ENCODE measurements at regions not wholly inside any gene's neighbourhood (a gene's known extent, or its start where the extent isn't known, plus 50 kb on each side); places are given as distances from the start of the nearest gene placed in this dataset.
"Not testable (repeated sequence)": the region's sequence is repeated elsewhere in the genome, so short reads cannot be mapped to it uniquely, and the experiment has no call there.

DNA sequence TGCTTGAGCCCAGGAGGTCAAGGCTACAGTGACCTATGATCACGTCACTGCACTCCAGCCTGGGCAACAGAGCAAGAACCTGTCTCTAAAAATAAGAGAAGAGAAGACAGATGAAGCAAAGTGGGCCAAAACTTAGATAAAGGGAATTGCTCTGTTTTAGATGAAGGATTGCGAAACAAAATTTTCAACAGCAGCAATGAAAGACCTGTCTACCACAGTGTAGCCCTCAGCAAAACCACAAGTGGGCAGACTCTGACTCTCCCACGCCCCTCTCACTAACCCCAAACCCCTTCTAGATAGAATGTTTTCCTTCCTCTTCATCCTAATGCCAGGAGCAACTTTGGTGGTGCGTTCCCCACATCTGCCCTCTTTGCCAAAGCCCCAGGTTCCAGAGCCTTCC, 105.6 kb upstream of the ALDH3B2 start:
- Histone ChIP-seq H3K4me3 (ENCODE audit: low read length in 3 of 3) (no peak overlapping the region), H3K4me1 (ENCODE audit: control insufficient read depth in 2 of 3, insufficient read depth in 2 of 3, low read depth in 1 of 3, low read length in 3 of 3) (no peaks in the 10 kb centered on the region), H3K27me3 (ENCODE audit: control insufficient read depth, insufficient read depth, low read length) (no peaks in the 10 kb centered on the region), H3K27ac (ENCODE audit: low read depth in 2 of 2, low read length in 2 of 2) (no peak overlapping the region), H3K36me3 (ENCODE audit: control insufficient read depth in 2 of 3, insufficient read depth in 3 of 3, low read length in 3 of 3) (no peaks in the 10 kb centered on the region), H3K9me3 (ENCODE audit: control insufficient read depth in 2 of 3, insufficient read depth in 1 of 3, low read length in 3 of 3) (no peaks in the 10 kb centered on the region), H3K9ac (ENCODE audit: low read length in 3 of 3) (no peak overlapping the region)
- DNase-seq (no peak), FAIRE-seq (no peak)
- intact Hi-C loops (cut with DNase I) = no loop called here
- TF ChIP-seq CTCF (IDR thresholded peaks at IDR 0.05; ENCODE audit: borderline replicate concordance, extremely low read depth, insufficient read depth) = no peak

DNA sequence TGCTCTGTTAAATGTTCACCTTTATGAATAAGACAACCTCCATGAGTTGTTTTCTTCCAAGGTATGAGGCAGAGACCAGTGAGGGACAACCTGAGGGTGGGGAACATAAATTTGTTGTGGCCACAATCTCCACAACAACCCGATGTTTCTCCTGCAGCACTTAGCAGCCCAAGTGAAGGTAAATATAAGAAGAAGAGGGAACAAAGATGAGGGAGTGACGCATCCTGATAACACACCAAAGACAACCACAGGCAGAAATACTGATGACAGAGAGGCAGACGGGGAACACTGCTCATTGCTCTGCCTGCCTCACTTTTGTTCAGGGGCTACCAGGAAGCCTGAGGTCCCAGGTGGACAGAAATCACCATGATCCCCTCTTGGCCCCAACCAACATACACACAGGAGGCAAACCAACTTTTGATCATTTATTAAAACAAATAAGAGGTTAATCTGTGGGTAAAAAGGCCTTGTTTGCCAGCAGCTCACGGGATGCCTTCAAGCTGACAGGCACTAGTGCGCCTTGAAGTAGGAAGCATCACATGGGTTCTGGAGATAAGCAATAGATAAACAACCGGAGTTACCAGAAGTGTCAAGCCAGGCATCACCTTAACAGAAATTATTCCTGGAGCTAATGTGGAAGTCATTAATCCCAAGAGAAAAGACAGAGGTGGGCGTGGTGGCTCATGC, 104.9 kb upstream of the ALDH3B2 start:
- FAIRE-seq; H3K9ac ChIP-seq (ENCODE audit: low read length in 3 of 3); H3K27ac ChIP-seq (ENCODE audit: low read depth in 2 of 2, low read length in 2 of 2); DNase-seq; intact Hi-C loops (cut with DNase I); H3K4me1 ChIP-seq (ENCODE audit: control insufficient read depth in 2 of 3, insufficient read depth in 2 of 3, low read depth in 1 of 3, low read length in 3 of 3); H3K4me3 ChIP-seq (ENCODE audit: low read length in 3 of 3); H3K27me3 ChIP-seq (ENCODE audit: control insufficient read depth, insufficient read depth, low read length); H3K9me3 ChIP-seq (ENCODE audit: control insufficient read depth in 2 of 3, insufficient read depth in 1 of 3, low read length in 3 of 3); H3K36me3 ChIP-seq (ENCODE audit: control insufficient read depth in 2 of 3, insufficient read depth in 3 of 3, low read length in 3 of 3): not testable (repeated sequence)

- Histone ChIP-seq H3K27me3 (ENCODE audit: control insufficient read depth, insufficient read depth, low read length) (no peaks in the 10 kb centered on the region), H3K36me3 (ENCODE audit: control insufficient read depth in 2 of 3, insufficient read depth in 3 of 3, low read length in 3 of 3) (no peaks in the 10 kb centered on the region), H3K4me1 (ENCODE audit: control insufficient read depth in 2 of 3, insufficient read depth in 2 of 3, low read depth in 1 of 3, low read length in 3 of 3) (no peaks in the 10 kb centered on the region), H3K9ac (ENCODE audit: low read length in 3 of 3) (no peak overlapping the region), H3K4me3 (ENCODE audit: low read length in 3 of 3) (no peak overlapping the region), H3K27ac (ENCODE audit: low read depth in 2 of 2, low read length in 2 of 2) (no peak overlapping the region), H3K9me3 (ENCODE audit: control insufficient read depth in 2 of 3, insufficient read depth in 1 of 3, low read length in 3 of 3) (no peaks in the 10 kb centered on the region)
- FAIRE-seq = no peak
- intact Hi-C loops (cut with DNase I) = no loop called here
- DNase-seq = no peak
- TF ChIP-seq CTCF (IDR thresholded peaks at IDR 0.05; ENCODE audit: borderline replicate concordance, extremely low read depth, insufficient read depth) = no peak
Measured at GRCh38 chr11:67776852-67777520, 102.6 kb upstream of the ALDH3B2 start.

GRCh38 chr11:67774175-67774574, 99.8 kb upstream of the ALDH3B2 start:
- H3K4me3 ChIP-seq (ENCODE audit: low read length in 3 of 3); H3K27ac ChIP-seq (ENCODE audit: low read depth in 2 of 2, low read length in 2 of 2); intact Hi-C loops (cut with DNase I); FAIRE-seq; H3K36me3 ChIP-seq (ENCODE audit: control insufficient read depth in 2 of 3, insufficient read depth in 3 of 3, low read length in 3 of 3); DNase-seq; H3K9me3 ChIP-seq (ENCODE audit: control insufficient read depth in 2 of 3, insufficient read depth in 1 of 3, low read length in 3 of 3); H3K9ac ChIP-seq (ENCODE audit: low read length in 3 of 3); H3K27me3 ChIP-seq (ENCODE audit: control insufficient read depth, insufficient read depth, low read length); H3K4me1 ChIP-seq (ENCODE audit: control insufficient read depth in 2 of 3, insufficient read depth in 2 of 3, low read depth in 1 of 3, low read length in 3 of 3): not testable (repeated sequence)

GRCh38 chr11:67768001-67768730, 93.7 kb upstream of the ALDH3B2 start:
- H3K4me1 ChIP-seq (ENCODE audit: control insufficient read depth in 2 of 3, insufficient read depth in 2 of 3, low read depth in 1 of 3, low read length in 3 of 3); H3K27me3 ChIP-seq (ENCODE audit: control insufficient read depth, insufficient read depth, low read length); FAIRE-seq; intact Hi-C loops (cut with DNase I); H3K36me3 ChIP-seq (ENCODE audit: control insufficient read depth in 2 of 3, insufficient read depth in 3 of 3, low read length in 3 of 3); H3K9me3 ChIP-seq (ENCODE audit: control insufficient read depth in 2 of 3, insufficient read depth in 1 of 3, low read length in 3 of 3); H3K9ac ChIP-seq (ENCODE audit: low read length in 3 of 3); H3K4me3 ChIP-seq (ENCODE audit: low read length in 3 of 3); DNase-seq; H3K27ac ChIP-seq (ENCODE audit: low read depth in 2 of 2, low read length in 2 of 2): not testable (repeated sequence)

DNA sequence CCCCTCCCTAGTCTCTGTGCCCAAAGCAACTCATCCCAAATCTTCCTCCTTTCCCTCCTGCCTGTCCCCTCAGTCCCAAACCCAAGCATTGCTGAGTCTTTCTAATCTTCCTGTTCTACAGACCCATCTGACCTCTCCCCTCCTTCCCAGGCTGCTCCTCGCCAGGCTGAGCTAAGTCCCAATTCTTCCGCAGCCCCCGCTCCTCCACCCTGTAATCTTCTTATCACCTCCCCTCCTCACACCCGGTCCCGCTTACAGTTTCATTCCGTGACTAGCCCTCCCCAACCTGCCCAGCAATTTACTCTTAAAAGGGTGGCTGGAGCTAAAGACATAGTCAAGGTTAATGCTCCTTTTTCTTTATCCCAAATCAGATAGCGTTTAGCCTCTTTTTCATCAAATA, 86.8 kb upstream of the ALDH3B2 start:
- H3K4me3 ChIP-seq (ENCODE audit: low read length in 3 of 3); DNase-seq; H3K27ac ChIP-seq (ENCODE audit: low read depth in 2 of 2, low read length in 2 of 2); H3K27me3 ChIP-seq (ENCODE audit: control insufficient read depth, insufficient read depth, low read length); H3K9ac ChIP-seq (ENCODE audit: low read length in 3 of 3); H3K4me1 ChIP-seq (ENCODE audit: control insufficient read depth in 2 of 3, insufficient read depth in 2 of 3, low read depth in 1 of 3, low read length in 3 of 3); FAIRE-seq; H3K36me3 ChIP-seq (ENCODE audit: control insufficient read depth in 2 of 3, insufficient read depth in 3 of 3, low read length in 3 of 3); intact Hi-C loops (cut with DNase I); H3K9me3 ChIP-seq (ENCODE audit: control insufficient read depth in 2 of 3, insufficient read depth in 1 of 3, low read length in 3 of 3): not testable (repeated sequence)
